CD14-positive monocyte (primary cell): ENCODE measurements at regions not wholly inside any gene's neighbourhood (a gene's known extent, or its start where the extent isn't known, plus 50 kb on each side); places are given as distances from the start of the nearest gene placed in this dataset.

Experiments
- DNase-seq, 3 donors: peaks; one replicate each; pipeline ENCODE4 v3.0.0-alpha.2; 2011 to 2022
- H2AFZ ChIP-seq: 2 replicates; pipeline ENCODE4 v1.6.0; 2012; ENCODE audit warnings: mild to moderate bottlenecking, low read depth, low read length, inconsistent platforms; ENCODE audit not compliant: insufficient read depth, poor library complexity, severe bottlenecking
- H3K27ac ChIP-seq, 2 donors: 1 replicate in 1 of 2; 2 replicates in 1 of 2; pipeline ENCODE4 v1.5.1; 2012 to 2013; ENCODE audit warnings: low read length in 2 of 2, control low read depth in 1 of 2, inconsistent platforms in 1 of 2, low read depth in 1 of 2, mild to moderate bottlenecking in 1 of 2
- H3K27me3 ChIP-seq, 2 donors: one replicate each; pipeline versions ENCODE4 v1.6.0 to v1.6.1; 2011 to 2013; ENCODE audit warnings: low read length in 2 of 2; ENCODE audit not compliant: control insufficient read depth in 2 of 2, insufficient read depth in 2 of 2
- H3K36me3 ChIP-seq, 2 donors: replicated peaks in 1 of 2; 1 replicate in 1 of 2; 2 replicates in 1 of 2; pipeline versions ENCODE4 v1.5.1 to v1.6.1; 2012 to 2013; ENCODE audit warnings: low read length in 2 of 2, control low read depth in 1 of 2, inconsistent platforms in 1 of 2, mild to moderate bottlenecking in 1 of 2; ENCODE audit not compliant: insufficient read depth in 2 of 2, control insufficient read depth in 1 of 2
- H3K4me1 ChIP-seq, 2 donors: 1 replicate in 1 of 2; 2 replicates in 1 of 2; pipeline versions ENCODE4 v1.5.1 to v1.6.1; 2012 to 2013; ENCODE audit warnings: low read length in 2 of 2, control low read depth in 1 of 2, inconsistent platforms in 1 of 2, mild to moderate bottlenecking in 1 of 2, moderate library complexity in 1 of 2; ENCODE audit not compliant: insufficient read depth in 2 of 2, control insufficient read depth in 1 of 2
- H3K4me2 ChIP-seq: replicated peaks from 2 replicates; pipeline ENCODE3; 2012; ENCODE audit warnings: low read length, moderate library complexity, mild to moderate bottlenecking; ENCODE audit not compliant: poor library complexity, severe bottlenecking; ENCODE audit errors: extremely low read depth
- H3K4me3 ChIP-seq, 3 experiments: fragments of 200-600 bp in 1 of 3; sonication (generic) in 1 of 3; replicated peaks in 1 of 3; 1 replicate in 2 of 3; 2 replicates in 1 of 3; pipeline ENCODE4 v1.5.1; 2011 to 2013; ENCODE audit warnings: low read length in 3 of 3, mild to moderate bottlenecking in 3 of 3, control low read depth in 2 of 3, low read depth in 2 of 3, inconsistent platforms in 1 of 3, moderate library complexity in 1 of 3
- H3K79me2 ChIP-seq: 2 replicates; pipeline ENCODE4 v1.6.0; 2012; ENCODE audit warnings: mild to moderate bottlenecking, control low read depth, inconsistent platforms, low read length, moderate library complexity; ENCODE audit not compliant: insufficient read depth
- H3K9ac ChIP-seq: 2 replicates; pipeline ENCODE4 v1.6.0; 2017; ENCODE audit warnings: low read length, mild to moderate bottlenecking; ENCODE audit not compliant: insufficient read depth, poor library complexity, severe bottlenecking
- H3K9me3 ChIP-seq, 2 donors: replicated peaks in 1 of 2; 1 replicate in 1 of 2; 2 replicates in 1 of 2; pipeline versions ENCODE4 v1.5.1 to v1.6.1; 2012 to 2013; ENCODE audit warnings: low read length in 2 of 2, control low read depth in 1 of 2; ENCODE audit not compliant: control insufficient read depth in 1 of 2, insufficient read depth in 1 of 2
- H4K20me1 ChIP-seq: 2 replicates; pipeline ENCODE4 v1.6.0; 2012; ENCODE audit warnings: mild to moderate bottlenecking, low read length, control low read depth, moderate library complexity; ENCODE audit not compliant: insufficient read depth
- H3K27ac Mint-ChIP-seq, 7 donors: one replicate each; pipeline ENCODE4 v1.8.0; 2020; ENCODE audit warnings: mild to moderate bottlenecking in 7 of 7, mixed read lengths in 7 of 7, moderate library complexity in 6 of 7, inconsistent platforms in 2 of 7
- H3K27me3 Mint-ChIP-seq, 3 donors: one replicate each; pipeline ENCODE4 v1.8.0; 2021 to 2022; ENCODE audit warnings: low read depth in 3 of 3, mild to moderate bottlenecking in 3 of 3, mixed read lengths in 3 of 3, moderate library complexity in 3 of 3, inconsistent platforms in 1 of 3
- H3K36me3 Mint-ChIP-seq, 2 donors: one replicate each; pipeline ENCODE4 v1.8.0; 2020; ENCODE audit warnings: mixed read lengths in 2 of 2, inconsistent platforms in 1 of 2, mild to moderate bottlenecking in 1 of 2
- H3K4me1 Mint-ChIP-seq: one replicate; pipeline ENCODE4 v1.8.0; 2020; ENCODE audit warnings: mild to moderate bottlenecking, mixed read lengths
- H3K4me3 Mint-ChIP-seq, 2 donors: one replicate each; pipeline ENCODE4 v1.8.0; 2020; ENCODE audit warnings: mild to moderate bottlenecking in 2 of 2, mixed read lengths in 2 of 2, moderate library complexity in 1 of 2
- H3K9me3 Mint-ChIP-seq, 7 donors: one replicate each; pipeline ENCODE4 v1.8.0; 2020 to 2022; ENCODE audit warnings: mixed read lengths in 7 of 7, mild to moderate bottlenecking in 6 of 7, moderate library complexity in 6 of 7, inconsistent platforms in 2 of 7
- CTCF ChIP-seq: fragments of 200-600 bp; IDR thresholded peaks from one replicate; pipeline ENCODE4 v1.8.0; 2022; ENCODE audit warnings: antibody characterized with exemption, mild to moderate bottlenecking
- WGBS: methylation state at CpG from one replicate; pipeline ENCODE4 v1.1.5; 2013; ENCODE audit warnings: missing lambda C conversion rate; ENCODE audit not compliant: insufficient coverage; 5-methylcytosine and 5-hydroxymethylcytosine counted together
- intact Hi-C, 2 donors: fragments of 100-400 bp; cut with micrococcal nuclease; formaldehyde crosslinking; loops; one replicate each; pipeline versions ENCODE4 v1.15.0 to v1.15.1; 2023

GRCh38 chr5:135629666-135630065 is 50.9 kb upstream of the CXCL14 start:
- WGBS, result 100% methylated on average over 1 of the region's 4 CpGs
- H3K27me3 Mint-ChIP-seq, result peaks cover 4 to 17% (median 10%) of the 10 kb centered on the region in 3 donors

DNA sequence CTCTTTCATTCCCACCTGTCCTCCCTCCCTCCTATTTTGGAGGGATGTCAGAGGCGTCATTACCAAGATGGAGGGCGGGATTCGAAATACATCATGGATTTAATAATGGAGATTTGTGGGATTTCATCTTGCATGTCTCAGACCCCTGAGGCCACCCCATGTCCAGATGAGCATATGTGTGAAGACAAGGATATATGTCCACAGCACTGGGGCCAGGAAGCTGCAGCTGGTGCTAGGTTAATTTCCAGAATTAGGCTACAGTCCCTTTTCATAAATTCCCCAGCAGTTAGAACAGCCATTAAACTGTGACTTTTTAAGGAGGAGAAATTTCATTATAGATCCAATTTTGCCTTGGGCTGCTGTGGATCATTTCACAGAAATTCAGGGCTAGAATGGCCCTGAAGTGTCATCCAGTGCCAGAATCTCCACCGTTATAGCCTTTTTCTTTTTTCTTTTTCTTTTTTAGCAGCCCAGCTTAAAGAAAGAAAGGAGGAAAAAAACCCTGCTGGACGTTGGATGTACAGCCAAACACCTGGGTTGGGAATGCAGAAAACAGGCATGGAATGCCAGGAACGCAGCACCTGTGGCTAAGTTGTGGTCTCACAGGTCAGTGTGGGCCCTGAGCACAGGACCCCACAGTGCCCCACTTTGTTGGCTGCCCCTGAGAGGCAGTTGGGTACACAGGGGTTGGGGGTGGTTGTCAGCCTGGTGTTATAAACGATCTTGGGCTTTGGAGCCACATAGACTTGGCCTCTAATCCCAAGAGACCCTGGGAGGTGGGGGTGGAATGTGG is 50.2 kb upstream of the CXCL14 start:
- intact Hi-C loops, result no loop called here
- Mint-ChIP-seq H3K36me3 (no peaks in the 10 kb centered on the region), H3K9me3 (peaks cover 0 to 8% (median 5%) of the 10 kb centered on the region in 7 donors), H3K27ac (no peak overlapping the region), H3K4me1 (peaks cover 9% of the 10 kb centered on the region), H3K4me3 (no peak overlapping the region), H3K27me3 (peaks cover 6 to 19% (median 10%) of the 10 kb centered on the region in 3 donors)
- no peak overlapping the region for H2AFZ ChIP-seq
- DNase-seq, result no peak
- H3K4me1 ChIP-seq, result peaks cover 3 to 8% of the 10 kb centered on the region in 2 donors
- H4K20me1 ChIP-seq, result no peaks in the 10 kb centered on the region
- H3K9me3 ChIP-seq, result no peaks in the 10 kb centered on the region
- H3K4me3 ChIP-seq, result no peak overlapping the region
- no peaks in the 10 kb centered on the region for H3K27me3 ChIP-seq
- H3K9ac ChIP-seq, result no peak overlapping the region
- no peaks in the 10 kb centered on the region for H3K36me3 ChIP-seq
- H3K79me2 ChIP-seq, result no peaks in the 10 kb centered on the region
- WGBS, result 70% methylated on average over 3 of the region's 7 CpGs
- H3K4me2 ChIP-seq, result no peak overlapping the region
- H3K27ac ChIP-seq, result no peak overlapping the region
- TF ChIP-seq CTCF, result no peak

More at GRCh38 chr5:135629666-135630065, 50.9 kb upstream of the CXCL14 start:
- Histone ChIP-seq H2AFZ (no peak overlapping the region), H3K27ac (no peak overlapping the region), H3K36me3 (no peaks in the 10 kb centered on the region), H3K9ac (no peak overlapping the region), H4K20me1 (no peaks in the 10 kb centered on the region), H3K27me3 (no peaks in the 10 kb centered on the region), H3K4me2 (no peak overlapping the region), H3K9me3 (no peaks in the 10 kb centered on the region), H3K4me1 (peaks cover 3 to 8% of the 10 kb centered on the region in 2 donors), H3K4me3 (no peak overlapping the region), H3K79me2 (no peaks in the 10 kb centered on the region)
- Mint-ChIP-seq H3K36me3 (no peaks in the 10 kb centered on the region), H3K27ac (no peak overlapping the region), H3K9me3 (peaks cover 0 to 12% (median 5%) of the 10 kb centered on the region in 7 donors), H3K4me3 (no peak overlapping the region), H3K4me1 (peaks cover 9% of the 10 kb centered on the region)
- TF ChIP-seq CTCF, result no peak
- DNase-seq, result no peak
- intact Hi-C loops, result no loop called here
